ENCODE measurements at regions not wholly inside any gene's neighbourhood (a gene's known extent, or its start where the extent isn't known, plus 50 kb on each side); places are given as distances from the start of the nearest gene placed in this dataset.

DNA sequence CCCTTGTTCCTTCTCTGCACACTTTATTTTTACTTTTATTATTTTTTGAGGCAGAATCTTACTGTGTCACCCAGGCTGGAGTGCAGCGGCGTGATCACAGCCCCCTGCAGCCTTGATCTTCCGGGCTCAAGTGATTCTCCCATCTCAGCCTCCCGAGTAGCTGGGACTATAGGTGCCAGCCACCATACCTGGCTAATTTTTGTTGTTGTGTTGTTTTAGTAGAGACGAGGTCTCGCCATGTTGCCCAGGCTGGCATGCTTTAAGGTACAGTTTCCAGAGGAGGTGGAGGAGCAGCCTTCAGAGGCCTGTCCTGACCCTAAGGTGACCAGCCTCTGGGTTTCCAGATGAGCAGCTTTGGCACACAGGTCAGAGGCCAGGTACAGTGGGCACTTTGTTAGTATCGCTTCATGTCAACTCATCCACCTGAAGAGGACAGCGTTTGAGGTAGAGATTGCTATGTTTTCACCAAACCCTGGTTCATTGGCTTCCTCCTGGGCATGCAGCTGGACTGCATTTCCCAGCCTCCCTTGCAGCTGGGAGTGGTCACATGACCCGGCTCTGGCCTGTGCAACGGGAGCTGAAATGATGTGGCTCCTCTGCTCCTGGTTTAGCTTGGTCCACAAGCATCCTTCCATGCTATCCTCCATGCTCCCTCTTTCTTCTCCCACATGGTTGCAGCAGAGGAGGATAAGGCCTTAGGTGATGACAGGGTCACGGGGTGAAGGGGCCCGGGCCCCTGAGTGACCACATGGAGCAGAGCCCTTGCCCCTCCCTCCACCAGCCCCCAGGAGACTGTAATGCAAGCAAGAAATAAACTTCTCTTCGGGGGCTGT lies 139.3 kb upstream of the IER5L start (continued):
- TF ChIP-seq, protein P1, sequence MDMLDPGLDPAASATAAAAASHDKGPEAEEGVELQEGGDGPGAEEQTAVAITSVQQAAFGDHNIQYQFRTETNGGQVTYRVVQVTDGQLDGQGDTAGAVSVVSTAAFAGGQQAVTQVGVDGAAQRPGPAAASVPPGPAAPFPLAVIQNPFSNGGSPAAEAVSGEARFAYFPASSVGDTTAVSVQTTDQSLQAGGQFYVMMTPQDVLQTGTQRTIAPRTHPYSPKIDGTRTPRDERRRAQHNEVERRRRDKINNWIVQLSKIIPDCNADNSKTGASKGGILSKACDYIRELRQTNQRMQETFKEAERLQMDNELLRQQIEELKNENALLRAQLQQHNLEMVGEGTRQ (IDR thresholded peaks at IDR 0.05; ENCODE audit: low read length), result peak; percentile 88
- no peak for TF ChIP-seq TEAD4 (IDR thresholded peaks at IDR 0.05; ENCODE audit: low read depth, low read length)
- TF ChIP-seq SIN3A (conservative IDR thresholded peaks at IDR 0.05 in 1 of 2, IDR thresholded peaks at IDR 0.05 in 1 of 2; ENCODE audit: low read depth in 1 of 2, low read length in 2 of 2), result no peak
- TF ChIP-seq CREB1 (IDR thresholded peaks at IDR 0.05), result no peak
- TF ChIP-seq CHD2 (IDR thresholded peaks at IDR 0.05; ENCODE audit: low read length), result no peak
- TF ChIP-seq CBX5 (IDR thresholded peaks at IDR 0.05; ENCODE audit: low read depth, low read length), result no peak
- no peak for TF ChIP-seq POLR2A (IDR thresholded peaks at IDR 0.05; ENCODE audit: control extremely low read depth in 1 of 2, low read depth in 2 of 2, low read length in 2 of 2)
- TF ChIP-seq KDM1A (IDR thresholded peaks at IDR 0.05; ENCODE audit: borderline replicate concordance, low read length), result no peak
- TF ChIP-seq TBP (IDR thresholded peaks at IDR 0.05; ENCODE audit: low read depth, low read length), result no peak
- TF ChIP-seq SIRT6 (IDR thresholded peaks at IDR 0.05; ENCODE audit: low read length), result no peak
- TF ChIP-seq RBBP5 (IDR thresholded peaks at IDR 0.05; ENCODE audit: borderline replicate concordance, low read depth, low read length), result no peak
- TF ChIP-seq KDM4A (IDR thresholded peaks at IDR 0.05; ENCODE audit: low read depth, low read length, severe bottlenecking), result no peak
- no peak for TF ChIP-seq JUN (IDR thresholded peaks at IDR 0.05; ENCODE audit: low read depth, low read length)
- no peak for TF ChIP-seq CTBP2 (IDR thresholded peaks at IDR 0.05; ENCODE audit: borderline replicate concordance, insufficient read depth, insufficient read length, low read length)
- TF ChIP-seq MAFK (IDR thresholded peaks at IDR 0.05; ENCODE audit: low read depth, low read length), result no peak
- TF ChIP-seq, protein P2, sequence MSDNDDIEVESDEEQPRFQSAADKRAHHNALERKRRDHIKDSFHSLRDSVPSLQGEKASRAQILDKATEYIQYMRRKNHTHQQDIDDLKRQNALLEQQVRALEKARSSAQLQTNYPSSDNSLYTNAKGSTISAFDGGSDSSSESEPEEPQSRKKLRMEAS (IDR thresholded peaks at IDR 0.05), result 0 out of 2 replicates have a peak, but pooled peaks have one; percentile 25
- TF ChIP-seq, protein P3, sequence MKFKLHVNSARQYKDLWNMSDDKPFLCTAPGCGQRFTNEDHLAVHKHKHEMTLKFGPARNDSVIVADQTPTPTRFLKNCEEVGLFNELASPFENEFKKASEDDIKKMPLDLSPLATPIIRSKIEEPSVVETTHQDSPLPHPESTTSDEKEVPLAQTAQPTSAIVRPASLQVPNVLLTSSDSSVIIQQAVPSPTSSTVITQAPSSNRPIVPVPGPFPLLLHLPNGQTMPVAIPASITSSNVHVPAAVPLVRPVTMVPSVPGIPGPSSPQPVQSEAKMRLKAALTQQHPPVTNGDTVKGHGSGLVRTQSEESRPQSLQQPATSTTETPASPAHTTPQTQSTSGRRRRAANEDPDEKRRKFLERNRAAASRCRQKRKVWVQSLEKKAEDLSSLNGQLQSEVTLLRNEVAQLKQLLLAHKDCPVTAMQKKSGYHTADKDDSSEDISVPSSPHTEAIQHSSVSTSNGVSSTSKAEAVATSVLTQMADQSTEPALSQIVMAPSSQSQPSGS (IDR thresholded peaks at IDR 0.05; ENCODE audit: low read length), result no peak
- no peak for TF ChIP-seq NANOG (IDR thresholded peaks at IDR 0.05; ENCODE audit: insufficient read depth, low read depth, low read length, poor library complexity, severe bottlenecking)
